HG03045 (cell line): ENCODE measurements at regions not wholly inside any gene's neighbourhood (a gene's known extent, or its start where the extent isn't known, plus 50 kb on each side); places are given as distances from the start of the nearest gene placed in this dataset.

Experiments
- ATAC-seq: cut with Tn5 transposase; IDR thresholded peaks from one replicate; pipeline ENCODE4 v1.9.1; 2021; ENCODE audit warnings: mild to moderate bottlenecking, moderate library complexity; ENCODE audit not compliant: unreplicated experiment

- no peak for ATAC-seq
Observed at GRCh38 chr18:37617623-37618022, 52.0 kb upstream of the CELF4 start.
